Activated CD8-positive, alpha-beta memory T cell treated with anti-CD3 and anti-CD28 coated beads, Interleukin-2, amount 10 ng/mL, durations not matched to agents 7 days and 5 days (primary cell): ENCODE measurements at regions not wholly inside any gene's neighbourhood (a gene's known extent, or its start where the extent isn't known, plus 50 kb on each side); places are given as distances from the start of the nearest gene placed in this dataset.
"Not testable (repeated sequence)": the region's sequence is repeated elsewhere in the genome, so short reads cannot be mapped to it uniquely, and the experiment has no call there.

ENCODE experiments used
- ATAC-seq: fragments of 150-1000 bp; cut with Tn5 transposase; one replicate; pipeline ENCODE4 v1.10.0; 2021; ENCODE audit warnings: moderate library complexity
- CTCF ChIA-PET: fragments of 350-600 bp; sonication (Branson Sonifier 250); formaldehyde crosslinking; loops from one replicate; lab custom pipeline; 2021; ENCODE audit warnings: antibody characterized with exemption; lab: Charles Lee
- DNase-seq: peaks from one replicate; pipeline ENCODE4 v3.0.0-alpha.2; 2020
- H3K27ac Mint-ChIP-seq: one replicate; pipeline ENCODE4 v1.8.0; 2021; ENCODE audit warnings: mild to moderate bottlenecking, mixed read lengths
- H3K27me3 Mint-ChIP-seq: one replicate; pipeline ENCODE4 v1.8.0; 2021; ENCODE audit warnings: mixed read lengths
- H3K36me3 Mint-ChIP-seq: one replicate; pipeline ENCODE4 v1.8.0; 2021; ENCODE audit warnings: mild to moderate bottlenecking, mixed read lengths
- H3K4me1 Mint-ChIP-seq: one replicate; pipeline ENCODE4 v1.8.0; 2021; ENCODE audit warnings: mixed read lengths
- H3K4me3 Mint-ChIP-seq: one replicate; pipeline ENCODE4 v1.8.0; 2021; ENCODE audit warnings: mild to moderate bottlenecking, moderate library complexity, mixed read lengths
- H3K9me3 Mint-ChIP-seq: one replicate; pipeline ENCODE4 v1.8.0; 2022; ENCODE audit warnings: low read depth, mixed read lengths

GRCh38 chrX:75673468-75673867 is 111.6 kb downstream of the MAGEE2 start:
- ATAC-seq = no peak
- no peaks in the 10 kb centered on the region for H3K9me3 Mint-ChIP-seq
- no peaks in the 10 kb centered on the region for H3K4me1 Mint-ChIP-seq
- H3K27ac Mint-ChIP-seq = no peak overlapping the region
- DNase-seq = no peak
- no peaks in the 10 kb centered on the region for H3K36me3 Mint-ChIP-seq
- no peaks in the 10 kb centered on the region for H3K27me3 Mint-ChIP-seq
- CTCF ChIA-PET = no interaction called here
- H3K4me3 Mint-ChIP-seq = no peak overlapping the region

- H3K4me3 Mint-ChIP-seq = no peak overlapping the region
- H3K4me1 Mint-ChIP-seq = no peaks in the 10 kb centered on the region
- H3K36me3 Mint-ChIP-seq = no peaks in the 10 kb centered on the region
- no peaks in the 10 kb centered on the region for H3K27me3 Mint-ChIP-seq
- CTCF ChIA-PET = no interaction called here
- H3K27ac Mint-ChIP-seq = no peak overlapping the region
- H3K9me3 Mint-ChIP-seq = no peaks in the 10 kb centered on the region
- ATAC-seq (no peak), DNase-seq (no peak)
Measured at GRCh38 chrX:75655627-75656026, 129.4 kb downstream of the MAGEE2 start.

- no peaks in the 10 kb centered on the region for H3K27me3 Mint-ChIP-seq
- no peak overlapping the region for H3K27ac Mint-ChIP-seq
- H3K9me3 Mint-ChIP-seq = peaks cover 5% of the 10 kb centered on the region
- H3K4me3 Mint-ChIP-seq = no peak overlapping the region
- ATAC-seq = no peak
- H3K36me3 Mint-ChIP-seq = no peaks in the 10 kb centered on the region
- CTCF ChIA-PET = no interaction called here
- H3K4me1 Mint-ChIP-seq = no peaks in the 10 kb centered on the region
- no peak for DNase-seq
Measured at GRCh38 chrX:75649829-75650228, 127.0 kb upstream of the ZDHHC15 start.

DNA sequence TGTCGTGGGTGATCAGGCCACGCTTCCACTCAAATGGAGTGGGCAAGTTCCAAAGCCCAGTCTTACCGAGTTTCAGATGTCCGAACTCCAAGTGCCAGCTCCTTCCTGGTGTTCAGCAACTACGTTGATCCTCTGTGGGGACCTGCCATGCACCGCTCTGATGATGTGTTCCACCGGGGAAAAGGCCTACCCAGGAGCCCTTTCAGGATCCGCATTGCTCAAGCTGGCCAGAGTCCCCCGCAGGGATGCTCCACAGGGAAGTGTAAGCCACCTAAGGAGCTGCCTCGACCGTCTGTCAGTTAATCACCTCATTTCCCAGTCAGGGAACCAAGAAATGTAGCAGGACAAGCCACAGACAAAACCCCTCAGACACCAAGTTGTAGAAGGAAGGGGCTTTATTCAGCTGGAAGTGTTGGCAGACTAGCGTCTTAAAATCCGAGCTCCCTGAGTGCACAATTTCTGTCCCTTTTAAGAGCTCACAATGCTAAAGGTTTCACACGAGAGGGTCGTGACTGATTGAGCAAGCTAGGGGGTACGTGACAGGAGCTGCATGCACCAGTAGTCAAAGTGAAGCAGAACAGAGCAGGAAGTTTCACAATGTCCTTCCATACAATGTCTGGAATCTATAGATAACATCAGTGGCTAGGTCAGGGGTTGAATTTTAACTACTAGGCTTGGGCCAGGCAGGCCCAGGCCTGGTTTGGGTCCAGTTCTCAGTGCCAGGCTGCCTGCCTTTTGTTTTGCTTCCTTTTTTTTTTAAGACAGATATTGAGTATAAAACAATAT is 126.2 kb upstream of the ZDHHC15 start:
- Mint-ChIP-seq H3K9me3 (peaks cover 5% of the 10 kb centered on the region), H3K36me3 (no peaks in the 10 kb centered on the region), H3K27ac (no peak overlapping the region), H3K4me3 (no peak overlapping the region), H3K27me3 (no peaks in the 10 kb centered on the region), H3K4me1 (no peaks in the 10 kb centered on the region)
- ATAC-seq (no peak), DNase-seq (no peak)
- CTCF ChIA-PET = no interaction called here

DNA sequence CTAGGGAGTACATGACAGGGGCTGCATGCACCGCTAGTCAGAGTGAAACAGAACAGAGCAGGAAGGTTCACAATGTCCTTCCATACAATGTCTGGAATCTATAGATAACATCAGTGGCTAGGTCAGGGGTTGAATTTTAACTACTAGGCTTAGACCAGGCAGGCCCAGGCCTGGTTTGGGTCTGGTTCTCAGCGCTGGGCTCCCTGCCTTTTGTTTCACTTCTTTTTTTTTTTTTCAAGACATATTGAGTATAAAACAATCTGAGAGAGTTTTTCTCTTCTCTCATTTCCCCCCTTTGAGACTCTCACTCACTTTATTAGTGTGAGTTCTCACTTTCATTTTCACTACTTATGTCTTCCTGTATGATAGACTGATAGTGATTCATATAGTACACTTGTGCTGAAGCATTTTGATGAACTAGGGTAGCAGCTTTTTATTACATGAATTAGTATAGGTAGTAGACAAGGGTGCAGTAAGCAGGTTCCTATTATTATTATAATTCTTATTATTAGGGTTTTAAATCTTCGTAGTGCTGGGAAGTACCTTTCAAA is 120.0 kb upstream of the ZDHHC15 start:
- no peaks in the 10 kb centered on the region for H3K36me3 Mint-ChIP-seq
- H3K9me3 Mint-ChIP-seq = peaks cover 2% of the 10 kb centered on the region
- no peaks in the 10 kb centered on the region for H3K4me1 Mint-ChIP-seq
- ATAC-seq (no peak), DNase-seq (no peak)
- H3K4me3 Mint-ChIP-seq = no peak overlapping the region
- CTCF ChIA-PET = no interaction called here
- no peak overlapping the region for H3K27ac Mint-ChIP-seq
- H3K27me3 Mint-ChIP-seq = no peaks in the 10 kb centered on the region

DNA sequence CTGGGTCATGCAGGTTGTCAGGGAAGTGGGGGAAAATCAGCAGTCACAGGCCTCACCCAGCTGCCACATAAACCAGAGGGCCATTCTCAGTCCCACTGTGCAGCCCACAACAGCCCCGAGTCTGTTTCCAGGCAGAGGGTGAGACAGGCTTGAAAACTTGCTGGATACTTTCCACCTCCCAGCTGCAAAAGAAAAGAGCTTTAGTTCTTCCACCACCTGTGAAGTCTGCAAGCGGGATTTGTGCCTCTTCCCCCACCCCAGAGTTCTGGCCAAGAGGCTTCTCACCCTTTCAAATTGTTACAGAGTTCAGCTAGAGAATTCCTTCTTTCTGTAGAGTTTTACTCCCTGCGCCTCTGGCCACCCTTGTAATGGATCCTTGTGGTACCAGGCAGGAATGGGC is 115.5 kb upstream of the ZDHHC15 start:
- Mint-ChIP-seq H3K36me3 (no peaks in the 10 kb centered on the region), H3K27ac (no peak overlapping the region), H3K9me3 (peaks cover 2% of the 10 kb centered on the region), H3K27me3 (no peaks in the 10 kb centered on the region), H3K4me3 (no peak overlapping the region), H3K4me1 (no peaks in the 10 kb centered on the region)
- DNase-seq (no peak), ATAC-seq (no peak)
- CTCF ChIA-PET = no interaction called here

DNA sequence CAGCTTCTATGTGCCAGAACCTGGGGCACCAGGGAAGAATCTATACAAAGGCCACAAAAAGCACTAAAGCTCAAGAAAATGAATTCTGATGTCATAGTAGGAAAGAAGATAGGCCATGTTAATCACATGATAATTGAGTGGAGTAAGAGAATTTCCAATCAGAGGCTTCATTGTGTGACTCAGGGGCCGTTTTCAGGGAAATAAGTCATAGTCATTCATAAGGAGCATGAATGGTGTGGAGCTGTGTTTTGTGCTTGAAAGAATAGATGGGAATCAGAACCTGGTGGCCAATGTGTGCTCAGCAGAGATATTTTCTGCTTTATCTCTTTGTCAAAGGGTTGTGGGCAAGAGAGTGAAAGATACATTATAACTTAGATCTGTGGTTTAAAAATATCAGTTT is 102.4 kb upstream of the ZDHHC15 start:
- Mint-ChIP-seq H3K36me3 (no peaks in the 10 kb centered on the region), H3K27me3 (no peaks in the 10 kb centered on the region), H3K27ac (no peak overlapping the region), H3K4me3 (no peak overlapping the region), H3K9me3 (no peaks in the 10 kb centered on the region), H3K4me1 (no peaks in the 10 kb centered on the region)
- CTCF ChIA-PET = no interaction called here
- ATAC-seq (no peak), DNase-seq (no peak)

DNA sequence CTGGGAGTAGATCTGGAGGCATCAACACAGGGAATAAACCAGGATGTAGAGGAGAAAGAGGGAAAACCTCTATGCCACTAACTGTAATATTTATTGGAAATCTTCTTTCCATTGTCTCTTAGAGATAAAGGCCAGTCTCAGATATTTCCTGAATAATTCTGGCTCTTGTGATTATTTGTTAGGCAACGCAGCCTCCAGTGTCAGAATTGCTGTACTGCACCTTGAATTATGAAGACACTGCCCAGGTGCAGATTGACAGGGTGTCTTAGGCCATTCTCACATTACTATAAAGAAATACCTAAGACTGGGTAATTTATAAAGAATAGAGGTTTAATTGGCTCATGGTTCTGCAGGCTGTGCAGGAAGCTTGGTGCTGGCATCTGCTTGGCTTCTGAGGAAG is 100.7 kb upstream of the ZDHHC15 start:
- ATAC-seq (no peak), DNase-seq (no peak)
- H3K9me3 Mint-ChIP-seq = no peaks in the 10 kb centered on the region
- no peak overlapping the region for H3K27ac Mint-ChIP-seq
- H3K4me3 Mint-ChIP-seq = no peak overlapping the region
- CTCF ChIA-PET = no interaction called here
- no peaks in the 10 kb centered on the region for H3K4me1 Mint-ChIP-seq
- H3K27me3 Mint-ChIP-seq = no peaks in the 10 kb centered on the region
- H3K36me3 Mint-ChIP-seq = no peaks in the 10 kb centered on the region

- Mint-ChIP-seq H3K4me1 (no peaks in the 10 kb centered on the region), H3K27me3 (no peaks in the 10 kb centered on the region), H3K36me3 (no peaks in the 10 kb centered on the region), H3K9me3 (no peaks in the 10 kb centered on the region), H3K4me3 (no peak overlapping the region), H3K27ac (no peak overlapping the region)
- ATAC-seq (no peak), DNase-seq (no peak)
- CTCF ChIA-PET = no interaction called here
Measured at GRCh38 chrX:75609406-75609805, 86.6 kb upstream of the ZDHHC15 start.

DNA sequence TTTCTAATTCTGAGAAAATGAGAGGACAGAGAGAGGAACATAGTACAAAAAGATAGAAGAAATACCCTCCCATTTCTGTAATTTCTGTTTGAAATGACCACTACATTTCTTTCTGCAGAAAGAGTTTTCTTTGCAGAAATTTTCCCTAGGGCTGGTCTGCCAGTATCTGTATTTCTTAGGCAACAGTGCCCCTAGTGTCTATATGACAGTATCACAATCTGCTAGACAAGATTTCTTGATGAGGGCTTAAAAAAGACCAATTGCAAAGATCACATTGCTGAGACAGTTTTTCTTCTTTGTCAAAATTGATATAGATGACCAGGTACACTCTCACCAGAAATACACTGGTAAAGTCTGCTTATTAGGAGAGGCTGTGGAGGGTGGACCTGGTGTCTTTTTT is 81.0 kb upstream of the ZDHHC15 start:
- ATAC-seq (no peak), DNase-seq (no peak)
- no peak overlapping the region for H3K4me3 Mint-ChIP-seq
- H3K27me3 Mint-ChIP-seq = no peaks in the 10 kb centered on the region
- H3K27ac Mint-ChIP-seq = no peak overlapping the region
- H3K36me3 Mint-ChIP-seq = no peaks in the 10 kb centered on the region
- H3K4me1 Mint-ChIP-seq = no peaks in the 10 kb centered on the region
- no peaks in the 10 kb centered on the region for H3K9me3 Mint-ChIP-seq
- CTCF ChIA-PET = no interaction called here

DNA sequence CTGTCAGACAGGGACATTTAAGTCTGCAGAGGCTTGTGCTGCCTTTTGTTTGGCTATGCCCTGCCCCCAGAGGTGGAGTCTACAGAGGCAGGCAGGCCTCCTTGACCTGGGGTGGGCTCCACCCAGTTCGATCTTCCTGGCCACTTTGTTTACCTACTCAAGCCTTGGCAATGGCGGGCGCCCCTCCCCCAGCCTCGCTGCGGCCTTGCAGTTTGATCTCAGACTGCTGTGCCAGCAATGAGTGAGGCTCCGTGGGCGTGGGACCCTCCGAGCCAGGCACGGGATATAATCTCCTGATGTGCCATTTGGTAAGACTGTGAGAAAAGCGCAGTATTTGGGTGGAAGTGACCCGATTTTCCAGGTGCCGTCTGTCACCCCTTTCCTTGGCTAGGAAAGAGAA is 79.2 kb upstream of the ZDHHC15 start:
- H3K27me3 Mint-ChIP-seq, CTCF ChIA-PET, H3K4me3 Mint-ChIP-seq, H3K9me3 Mint-ChIP-seq, H3K27ac Mint-ChIP-seq, ATAC-seq, DNase-seq, H3K4me1 Mint-ChIP-seq, H3K36me3 Mint-ChIP-seq: not testable (repeated sequence)

GRCh38 chrX:75596178-75596577 is 73.3 kb upstream of the ZDHHC15 start:
- no peak overlapping the region for H3K4me3 Mint-ChIP-seq
- no peaks in the 10 kb centered on the region for H3K27me3 Mint-ChIP-seq
- CTCF ChIA-PET = no interaction called here
- no peak for ATAC-seq
- DNase-seq = no peak
- H3K4me1 Mint-ChIP-seq = no peaks in the 10 kb centered on the region
- H3K36me3 Mint-ChIP-seq = no peaks in the 10 kb centered on the region
- H3K9me3 Mint-ChIP-seq = no peaks in the 10 kb centered on the region
- no peak overlapping the region for H3K27ac Mint-ChIP-seq

GRCh38 chrX:75593186-75593585 is 70.3 kb upstream of the ZDHHC15 start:
- H3K36me3 Mint-ChIP-seq, H3K9me3 Mint-ChIP-seq: not testable (repeated sequence)

GRCh38 chrX:75582511-75582910 is 59.7 kb upstream of the ZDHHC15 start:
- CTCF ChIA-PET = interaction anchor here (0.6 kb wide), 1 partner anchor 103 kb away, joined by 3 read pairs; no protein-coding TSS in a partner anchor
- no peak for DNase-seq
- Mint-ChIP-seq H3K4me1 (no peaks in the 10 kb centered on the region), H3K9me3 (no peaks in the 10 kb centered on the region), H3K36me3 (no peaks in the 10 kb centered on the region), H3K27me3 (no peaks in the 10 kb centered on the region), H3K27ac (no peak overlapping the region), H3K4me3 (no peak overlapping the region)
- no peak for ATAC-seq

More at GRCh38 chrX:75593186-75593585, 70.3 kb upstream of the ZDHHC15 start:
- H3K4me3 Mint-ChIP-seq, CTCF ChIA-PET, H3K27ac Mint-ChIP-seq, DNase-seq, ATAC-seq, H3K27me3 Mint-ChIP-seq, H3K4me1 Mint-ChIP-seq: not testable (repeated sequence)
